GM08714 (cell line): ENCODE measurements at regions not wholly inside any gene's neighbourhood (a gene's known extent, or its start where the extent isn't known, plus 50 kb on each side); places are given as distances from the start of the nearest gene placed in this dataset.
A peak's percentile ranks its signal among the peaks of the same experiment; 100 is the strongest.
"Not testable (repeated sequence)": the region's sequence is repeated elsewhere in the genome, so short reads cannot be mapped to it uniquely, and the experiment has no call there.

ENCODE experiments used
- H3K4me3 ChIP-seq: fragments of 200-500 bp; sonication (Bioruptor generic); 2 replicates; pipeline ENCODE4 v1.5.1; 2014; ENCODE audit warnings: mild to moderate bottlenecking, low read length, inconsistent platforms
- ZNF274 ChIP-seq: IDR thresholded peaks from 2 replicates; pipeline ENCODE4 v1.6.1; 2012; ENCODE audit warnings: mild to moderate bottlenecking, low read depth, low read length

DNA sequence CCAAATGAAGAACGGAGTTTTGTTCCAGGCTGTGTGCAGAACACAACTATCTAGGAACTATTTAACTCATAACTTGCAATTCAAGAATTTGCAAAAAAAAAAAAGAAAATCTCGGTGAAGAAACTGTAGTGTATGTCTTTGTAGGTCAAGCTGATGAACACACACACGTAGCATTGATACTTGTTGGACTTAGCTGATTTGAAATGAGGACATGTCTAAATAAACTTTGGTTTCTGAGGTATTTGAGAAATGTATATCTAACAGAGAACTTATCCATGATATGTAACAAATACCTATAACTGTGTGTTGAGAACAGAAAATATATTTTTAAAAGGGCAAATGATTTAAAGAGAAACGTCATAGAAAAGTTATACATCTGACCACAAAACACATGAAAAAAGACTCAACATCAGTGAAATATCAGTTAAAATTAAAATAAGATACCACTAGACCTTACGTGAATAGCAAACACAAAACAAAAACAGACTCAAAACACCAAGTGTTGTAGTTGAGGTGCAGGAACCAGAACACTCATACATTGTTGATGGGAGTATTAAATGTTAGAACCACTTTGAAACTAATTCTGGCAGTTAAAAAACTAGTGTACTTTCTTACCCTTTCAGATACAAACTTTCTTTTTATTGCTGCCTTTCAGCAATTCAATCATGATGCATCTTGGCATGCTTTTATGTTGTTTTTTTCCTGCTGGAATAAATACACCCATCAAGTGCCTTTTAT is 1535.8 kb upstream of the PCDH10 start:
- no peak for TF ChIP-seq ZNF274
- H3K4me3 ChIP-seq = no peak overlapping the region

DNA sequence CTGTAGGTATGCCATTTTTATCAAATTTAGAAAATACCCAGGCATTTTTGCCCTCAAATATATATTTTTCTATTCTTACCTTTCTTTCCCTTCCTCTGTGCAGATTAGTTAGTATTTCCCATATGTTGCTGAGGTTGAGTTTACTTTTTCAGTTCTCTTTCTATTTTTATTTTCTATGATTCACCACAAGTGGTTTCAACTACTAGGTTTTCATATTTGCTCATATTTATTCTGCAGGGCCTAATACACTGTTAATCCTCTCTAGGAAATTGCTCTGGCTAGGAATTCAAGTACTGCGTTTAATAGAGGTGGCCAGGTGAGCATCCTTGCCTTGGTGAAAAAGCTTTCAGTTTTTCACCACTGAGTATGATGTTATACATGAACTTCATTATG is 1535.3 kb upstream of the PCDH10 start:
- no peak overlapping the region for H3K4me3 ChIP-seq
- TF ChIP-seq ZNF274 = no peak

DNA sequence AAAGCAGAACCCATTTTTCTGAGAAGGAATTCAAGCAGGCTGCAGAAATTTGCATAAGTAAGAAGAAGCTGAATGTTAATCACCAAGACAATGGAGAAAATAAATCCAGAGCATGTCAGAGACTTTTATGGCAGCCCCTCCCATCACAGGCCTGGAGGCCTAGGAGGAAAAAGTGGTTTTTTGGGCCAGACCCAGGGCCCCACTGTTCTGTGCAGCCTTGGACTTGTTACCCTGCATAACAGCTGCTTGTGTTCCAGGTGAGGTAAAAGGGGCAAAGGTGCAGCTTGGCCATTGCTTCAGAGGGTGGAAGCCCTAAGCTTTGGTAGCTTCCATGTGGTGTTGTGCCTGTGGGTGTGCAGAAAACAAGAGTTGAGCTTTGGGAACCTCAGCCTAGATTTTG is 1516.2 kb upstream of the PCDH10 start:
- no peak for TF ChIP-seq ZNF274
- H3K4me3 ChIP-seq = no peak overlapping the region

DNA sequence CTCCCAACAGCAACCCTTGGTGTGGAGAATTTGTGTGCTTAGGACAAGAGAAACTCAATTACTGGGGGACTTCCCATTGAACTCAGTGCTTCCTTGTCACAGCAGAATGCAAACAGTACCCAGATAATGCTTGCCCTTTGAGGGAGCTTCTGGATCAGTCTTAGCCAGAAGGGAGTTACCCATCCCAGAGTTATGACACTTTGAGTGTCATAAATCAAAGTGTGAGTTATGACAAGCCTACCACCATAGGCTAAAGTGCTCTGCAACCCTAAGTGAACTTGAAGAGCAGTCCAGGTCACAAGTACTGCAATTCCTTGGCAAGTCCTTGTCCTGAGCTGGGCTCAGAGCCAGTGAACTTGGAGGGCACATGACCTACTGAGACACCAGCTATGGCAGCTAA is 1513.9 kb upstream of the PCDH10 start:
- H3K4me3 ChIP-seq = no peak overlapping the region
- TF ChIP-seq ZNF274 = no peak

DNA sequence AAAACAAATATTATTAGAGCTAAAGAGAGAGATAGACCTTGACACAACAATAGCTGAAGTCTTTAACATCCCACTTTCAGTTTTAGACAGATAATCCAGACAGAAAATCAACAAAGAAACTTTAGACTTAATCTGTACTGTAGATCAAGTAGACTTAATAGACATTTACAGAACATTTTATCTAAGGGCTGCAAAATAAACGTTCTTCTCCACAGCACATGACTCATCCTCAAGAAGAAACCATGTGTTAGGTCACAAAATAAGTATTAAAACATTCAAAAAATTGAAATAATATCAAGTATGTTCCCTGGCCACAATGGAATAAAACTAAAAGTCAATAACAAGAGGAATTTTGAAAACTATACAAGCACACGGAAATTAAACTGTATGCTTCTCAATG is 1510.3 kb upstream of the PCDH10 start:
- TF ChIP-seq ZNF274 = no peak
- no peak overlapping the region for H3K4me3 ChIP-seq

DNA sequence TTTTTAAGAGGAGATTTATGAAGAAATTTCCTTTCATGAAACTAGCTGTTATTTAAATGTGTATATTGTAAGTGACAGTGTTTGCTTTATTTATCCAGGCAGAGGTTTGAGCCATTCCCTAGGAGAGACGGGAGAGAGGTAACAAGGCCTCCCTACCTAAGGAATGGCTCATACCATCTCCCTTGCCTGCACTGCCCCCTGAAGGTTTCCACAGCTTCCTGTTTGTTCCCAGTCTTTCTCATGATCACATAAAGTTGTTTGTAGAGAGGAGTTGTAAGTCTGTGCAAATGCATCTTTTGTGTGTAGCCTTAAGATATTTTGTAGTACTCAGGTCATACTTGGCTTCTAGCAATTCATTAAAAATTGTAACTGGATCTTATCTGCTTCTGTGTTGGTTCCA is 1504.5 kb upstream of the PCDH10 start:
- no peak for TF ChIP-seq ZNF274
- no peak overlapping the region for H3K4me3 ChIP-seq

DNA sequence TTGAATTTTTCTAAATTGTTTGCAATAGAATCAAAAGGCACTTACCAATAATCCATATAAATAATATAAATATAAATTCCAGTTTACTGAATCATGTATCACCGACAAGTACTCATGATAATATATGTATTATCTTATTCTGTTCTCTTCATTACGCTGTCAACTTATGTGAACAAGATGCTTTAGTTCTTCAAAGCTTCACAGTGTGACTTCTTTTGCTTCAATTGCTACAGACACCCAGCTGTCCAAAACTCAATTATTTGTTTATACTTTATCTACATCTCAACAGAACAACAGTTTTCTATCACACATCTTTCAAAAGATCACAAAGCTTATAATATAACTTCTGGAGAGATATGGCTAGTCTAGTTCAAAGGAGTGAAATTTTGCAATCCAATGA is 1499.9 kb upstream of the PCDH10 start:
- no peak for TF ChIP-seq ZNF274
- H3K4me3 ChIP-seq = no peak overlapping the region

DNA sequence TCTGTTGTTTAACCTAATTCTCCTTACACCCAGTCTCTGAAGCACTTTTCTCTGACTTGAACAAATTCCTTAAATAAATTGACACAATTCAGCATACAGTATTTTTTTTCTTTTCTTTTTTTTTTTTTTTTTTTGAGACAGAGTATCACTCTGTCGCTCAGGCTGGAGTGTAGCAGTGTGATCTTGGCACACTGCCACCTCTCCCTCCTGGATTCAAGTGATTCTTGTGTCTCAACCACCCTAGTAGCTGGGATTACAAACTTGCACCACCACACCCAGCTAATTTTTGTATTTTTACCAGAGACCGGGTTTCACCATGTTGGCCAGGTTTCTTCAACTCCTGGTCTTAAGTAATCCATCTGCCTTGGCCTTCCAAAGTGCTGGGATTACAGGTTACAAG is 1498.1 kb upstream of the PCDH10 start:
- no peak for TF ChIP-seq ZNF274
- no peak overlapping the region for H3K4me3 ChIP-seq

DNA sequence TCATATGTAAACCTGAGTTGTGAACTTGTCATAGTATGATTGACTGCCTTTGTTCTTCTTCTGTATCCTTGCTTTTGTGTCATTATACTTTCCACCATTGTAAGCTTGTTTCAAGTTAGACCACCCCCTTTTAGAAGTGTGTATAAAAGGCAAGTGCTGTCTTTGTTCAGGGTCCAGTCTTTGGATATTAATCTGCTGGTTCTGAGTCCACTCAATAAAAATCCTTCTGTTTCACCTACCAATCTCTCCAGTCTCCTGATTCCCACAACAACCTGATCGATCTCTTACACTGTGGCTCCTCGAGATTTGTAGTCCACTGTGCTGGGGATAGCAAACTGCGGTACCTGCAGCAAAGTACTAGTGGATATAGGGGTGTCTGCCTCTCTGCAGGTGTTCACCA is 1465.8 kb upstream of the PCDH10 start:
- H3K4me3 ChIP-seq = not testable (repeated sequence)

DNA sequence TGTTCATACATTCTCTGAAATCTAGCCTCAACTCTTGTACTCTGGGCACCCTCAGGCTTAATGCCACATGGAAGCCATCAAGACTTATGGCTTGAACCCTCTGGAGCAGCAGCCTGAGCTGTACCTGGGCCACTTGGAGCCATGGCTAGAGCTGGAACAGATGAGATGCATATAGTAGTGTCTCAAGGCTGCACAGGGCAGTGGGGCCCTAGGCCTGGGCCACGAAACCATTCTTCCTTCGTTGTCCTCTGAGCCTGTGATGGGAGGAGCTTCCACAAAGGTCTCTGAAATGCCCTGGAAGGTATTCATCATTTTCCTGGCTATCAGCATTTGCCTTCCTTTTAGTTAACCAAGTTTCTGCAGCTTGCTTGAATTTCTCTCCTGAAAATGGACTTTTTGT is 1427.2 kb upstream of the PCDH10 start:
- TF ChIP-seq ZNF274 = no peak
- H3K4me3 ChIP-seq = no peak overlapping the region

DNA sequence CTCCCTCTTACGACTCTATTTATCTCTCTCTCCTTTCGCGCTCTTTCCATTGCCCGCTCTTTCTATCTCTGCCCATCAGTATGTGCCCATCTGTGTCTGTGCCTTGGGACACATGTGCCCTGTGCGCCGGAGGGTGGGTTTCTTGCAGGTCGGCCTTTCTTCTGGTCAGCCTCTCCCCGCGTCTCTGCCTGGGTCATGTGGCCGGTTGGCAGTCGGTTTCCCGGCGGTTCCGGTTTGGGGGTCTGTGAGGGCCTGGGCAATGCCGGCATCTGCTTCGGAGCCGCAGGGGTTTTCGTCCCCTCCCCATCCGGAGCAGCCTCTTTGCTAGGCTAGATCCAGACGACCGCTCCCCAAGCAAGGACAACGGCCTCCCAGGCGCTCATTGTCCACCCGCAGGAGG is 1426.0 kb upstream of the PCDH10 start:
- H3K4me3 ChIP-seq = not testable (repeated sequence)

DNA sequence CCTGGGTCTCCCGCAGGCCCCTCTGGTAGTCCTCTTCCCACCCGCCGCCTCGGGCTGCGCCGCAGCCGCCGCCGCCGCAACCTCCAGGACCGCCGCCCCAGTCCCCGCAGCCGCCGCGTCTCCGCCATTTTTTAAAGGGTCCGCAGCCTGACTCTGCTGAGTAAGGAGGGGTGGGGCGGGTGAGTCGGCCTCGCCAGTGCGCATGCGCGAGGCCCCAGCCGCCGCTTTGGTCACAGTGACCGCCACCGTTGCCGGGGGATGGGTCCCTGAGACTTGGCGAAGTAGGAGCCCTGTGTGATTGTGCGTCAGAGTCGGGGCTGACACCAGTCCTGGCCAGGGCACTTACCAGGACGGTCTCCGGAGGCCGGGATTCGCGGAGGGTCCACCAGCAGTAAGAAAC is 1424.2 kb upstream of the PCDH10 start:
- H3K4me3 ChIP-seq = peak overlapping the region; percentile 14; the same call in 1 of the 2 replicates

DNA sequence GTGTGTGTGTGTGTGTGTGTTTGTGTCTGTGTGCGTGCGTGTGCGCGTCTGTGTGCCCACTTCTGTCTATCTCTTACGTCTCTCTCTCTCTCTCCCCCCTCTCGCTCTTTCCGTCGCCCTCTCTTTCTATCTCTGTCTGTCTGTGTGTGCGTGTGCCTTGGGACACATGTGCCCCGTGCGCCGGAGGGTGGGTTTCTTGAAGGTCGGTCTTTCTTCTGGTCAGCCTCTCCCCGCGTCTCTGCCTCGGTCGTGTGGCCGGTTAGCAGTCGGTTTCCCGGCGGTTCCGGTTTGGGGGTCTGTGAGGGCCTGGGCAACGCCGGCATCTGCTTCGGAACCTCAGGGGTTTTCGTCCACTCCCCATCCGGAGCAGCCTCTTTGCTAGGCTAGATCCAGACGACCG is 1423.6 kb upstream of the PCDH10 start:
- not testable (repeated sequence) for H3K4me3 ChIP-seq

DNA sequence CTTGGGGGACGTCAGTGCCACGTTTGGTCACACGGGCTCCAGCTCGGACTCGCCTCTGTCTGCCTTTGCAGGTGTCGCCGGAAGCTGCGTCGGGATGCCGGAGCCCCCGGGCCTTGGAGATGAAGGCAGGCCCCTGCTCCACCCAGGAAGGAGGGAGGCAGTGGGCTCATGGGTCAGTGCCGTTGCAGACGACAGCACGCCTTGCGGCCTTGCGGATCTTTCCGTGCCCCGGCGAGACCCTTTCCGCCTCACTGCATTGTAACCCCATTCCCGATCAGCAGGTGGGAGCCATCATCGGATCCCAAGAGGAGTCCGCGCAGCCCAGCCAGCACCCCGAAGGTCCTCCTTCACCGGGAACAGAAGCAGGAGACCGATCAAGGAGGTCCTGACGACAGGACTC is 1422.2 kb upstream of the PCDH10 start:
- not testable (repeated sequence) for H3K4me3 ChIP-seq

DNA sequence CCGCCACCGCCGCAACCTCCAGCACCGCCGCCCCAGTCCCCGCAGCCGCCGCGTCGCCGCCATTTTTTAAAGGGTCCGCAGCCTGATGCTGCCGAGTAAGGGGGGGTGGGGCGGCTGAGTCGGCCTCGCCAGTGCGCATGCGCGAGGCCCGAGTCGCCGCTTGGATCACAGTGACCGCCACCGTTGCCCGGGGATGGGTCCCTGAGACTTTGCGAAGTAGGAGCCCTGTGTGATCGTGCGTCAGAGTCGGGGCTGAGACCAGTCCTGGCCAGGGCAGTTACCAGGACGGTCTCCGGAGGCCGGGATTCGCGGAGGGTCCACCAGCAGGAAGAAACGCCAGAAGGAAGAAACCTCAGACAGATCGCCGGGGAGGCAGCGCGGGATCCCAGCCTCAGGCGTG is 1421.7 kb upstream of the PCDH10 start:
- H3K4me3 ChIP-seq = not testable (repeated sequence)

DNA sequence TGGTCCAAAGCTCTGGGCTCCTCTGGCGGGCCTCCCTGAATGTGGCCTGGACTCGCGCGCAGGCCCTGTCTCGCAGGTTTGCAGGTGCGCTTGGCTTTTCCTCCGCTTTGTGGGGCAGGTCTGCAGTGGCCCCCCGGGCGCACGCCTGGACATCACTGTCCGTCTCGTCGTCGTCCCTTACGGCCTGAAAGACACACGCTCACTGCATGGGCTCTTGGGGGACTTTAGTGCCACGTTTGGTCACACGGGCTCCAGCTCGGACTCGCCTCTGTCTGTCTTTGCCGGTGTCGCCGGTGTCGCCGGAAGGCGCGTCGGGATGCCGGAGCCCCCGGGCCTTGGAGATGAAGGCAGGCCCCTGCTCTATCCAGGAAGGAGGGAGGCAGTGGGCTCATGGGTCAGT is 1419.9 kb upstream of the PCDH10 start:
- H3K4me3 ChIP-seq = not testable (repeated sequence)

DNA sequence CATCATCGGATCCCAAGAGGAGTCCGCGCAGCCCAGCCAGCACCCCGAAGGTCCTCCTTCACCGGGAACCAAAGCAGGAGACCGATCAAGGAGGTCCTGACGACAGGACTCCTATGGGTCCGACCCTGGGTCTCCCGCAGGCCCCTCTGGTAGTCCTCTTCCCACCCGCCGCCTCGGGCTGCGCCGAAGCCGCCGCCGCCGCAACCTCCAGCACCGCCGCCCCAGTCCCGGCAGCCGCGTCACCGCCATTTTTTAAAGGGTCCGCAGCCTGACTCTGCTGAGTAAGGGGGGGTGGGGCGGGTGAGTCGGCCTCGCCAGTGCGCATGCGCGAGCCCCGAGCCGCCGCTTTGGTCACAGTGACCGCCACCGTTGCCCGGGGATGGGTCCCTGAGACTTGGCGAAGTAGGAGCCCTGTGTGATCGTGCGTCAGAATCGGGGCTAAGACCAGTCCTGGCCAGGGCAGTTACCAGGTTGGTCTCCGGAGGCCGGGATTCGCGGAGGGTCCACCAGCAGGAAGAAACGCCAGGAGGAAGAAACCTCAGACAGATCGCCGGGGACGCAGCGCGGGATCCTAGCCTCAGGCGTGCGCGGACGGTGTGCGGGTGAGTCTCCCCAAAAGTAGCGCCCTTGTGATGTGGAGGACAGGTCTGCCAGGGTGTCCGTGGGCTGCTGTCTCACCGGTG is 1419.2 kb upstream of the PCDH10 start:
- not testable (repeated sequence) for H3K4me3 ChIP-seq

DNA sequence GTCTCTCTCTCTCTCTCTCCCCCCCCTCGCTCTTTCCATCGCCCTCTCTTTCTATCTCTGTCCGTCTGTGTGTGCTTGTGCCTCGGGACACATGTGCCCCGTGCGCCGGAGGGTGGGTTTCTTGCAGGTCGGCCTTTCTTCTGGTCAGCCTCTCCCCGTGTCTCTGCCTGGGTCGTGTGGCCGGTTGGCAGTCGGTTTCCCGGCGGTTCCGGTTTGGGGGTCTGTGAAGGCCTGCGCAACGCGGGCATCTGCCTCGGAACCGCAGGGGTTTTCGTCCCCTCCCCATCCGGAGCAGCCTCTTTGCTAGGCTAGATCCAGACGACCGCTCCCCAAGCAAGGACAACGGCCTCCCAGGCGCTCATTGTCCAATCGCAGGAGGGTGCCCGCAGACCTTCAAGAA is 1418.5 kb upstream of the PCDH10 start:
- H3K4me3 ChIP-seq = not testable (repeated sequence)

DNA sequence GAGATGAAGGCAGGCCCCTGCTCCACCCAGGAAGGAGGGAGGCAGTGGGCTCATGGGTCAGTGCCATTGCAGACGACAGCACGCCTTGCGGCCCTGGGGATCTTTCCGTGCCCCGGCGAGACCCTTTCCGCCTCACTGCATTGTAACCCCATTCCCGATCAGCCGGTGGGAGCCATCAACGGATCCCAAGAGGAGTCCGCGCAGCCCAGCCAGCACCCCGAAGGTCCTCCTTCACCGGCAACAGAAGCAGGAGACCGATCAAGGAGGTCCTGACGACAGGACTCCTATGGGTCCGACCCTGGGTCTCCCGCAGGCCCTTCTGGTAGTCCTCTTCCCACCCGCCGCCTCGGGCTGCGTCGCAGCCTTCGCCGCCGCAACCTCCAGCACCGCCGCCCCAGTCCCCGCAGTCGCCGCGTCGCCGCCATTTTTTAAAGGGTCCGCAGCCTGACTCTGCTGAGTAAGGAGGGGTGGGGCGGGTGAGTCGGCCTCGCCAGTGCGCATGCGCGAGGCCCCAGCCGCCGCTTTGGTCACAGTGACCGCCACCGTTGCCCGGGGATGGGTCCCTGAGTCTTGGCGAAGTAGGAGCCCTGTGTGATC is 1417.0 kb upstream of the PCDH10 start:
- H3K4me3 ChIP-seq = not testable (repeated sequence)

DNA sequence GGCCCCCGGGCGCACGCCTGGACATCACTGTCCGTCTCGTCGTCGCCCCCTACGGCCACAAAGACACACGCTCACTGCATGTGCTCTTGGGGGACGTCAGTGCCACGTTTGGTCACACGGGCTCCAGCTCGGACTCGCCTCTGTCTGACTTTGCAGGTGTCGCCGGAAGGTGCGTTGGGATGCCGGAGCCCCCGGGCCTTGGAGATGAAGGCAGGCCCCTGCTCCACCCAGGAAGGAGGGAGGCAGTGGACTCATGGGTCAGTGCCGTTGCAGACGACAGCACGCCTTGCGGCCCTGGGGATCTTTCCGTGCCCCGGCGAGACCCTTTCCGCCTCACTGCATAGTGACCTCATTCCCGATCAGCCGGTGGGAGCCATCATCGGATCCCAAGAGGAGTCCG is 1414.8 kb upstream of the PCDH10 start:
- H3K4me3 ChIP-seq = not testable (repeated sequence)

DNA sequence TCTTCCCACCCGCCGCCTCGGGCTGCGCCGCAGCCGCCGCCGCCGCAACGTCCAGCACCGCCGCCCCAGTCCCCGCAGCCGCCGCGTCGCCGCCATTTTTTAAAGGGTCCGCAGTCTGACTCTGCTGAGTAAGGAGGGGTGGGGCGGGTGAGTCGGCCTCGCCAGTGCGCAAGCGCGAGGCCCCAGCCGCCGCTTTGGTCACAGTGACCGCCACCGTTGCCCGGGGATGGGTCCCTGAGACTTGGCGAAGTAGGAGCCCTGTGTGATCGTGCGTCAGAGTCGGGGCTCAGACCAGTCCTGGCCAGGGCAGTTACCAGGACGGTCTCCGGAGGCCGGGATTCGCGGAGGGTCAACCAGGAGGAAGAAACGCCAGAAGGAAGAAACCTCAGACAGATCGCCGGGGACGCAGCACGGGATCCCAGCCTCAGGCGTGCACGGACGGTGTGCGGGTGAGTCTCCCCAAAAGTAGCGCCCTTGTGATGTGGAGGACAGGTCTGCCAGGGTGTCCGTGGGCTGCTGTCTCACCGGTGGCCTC is 1414.2 kb upstream of the PCDH10 start:
- not testable (repeated sequence) for H3K4me3 ChIP-seq
